ENCODE measurements at regions not wholly inside any gene's neighbourhood (a gene's known extent, or its start where the extent isn't known, plus 50 kb on each side); places are given as distances from the start of the nearest gene placed in this dataset.
A peak's percentile ranks its signal among the peaks of the same experiment; 100 is the strongest.

DNA sequence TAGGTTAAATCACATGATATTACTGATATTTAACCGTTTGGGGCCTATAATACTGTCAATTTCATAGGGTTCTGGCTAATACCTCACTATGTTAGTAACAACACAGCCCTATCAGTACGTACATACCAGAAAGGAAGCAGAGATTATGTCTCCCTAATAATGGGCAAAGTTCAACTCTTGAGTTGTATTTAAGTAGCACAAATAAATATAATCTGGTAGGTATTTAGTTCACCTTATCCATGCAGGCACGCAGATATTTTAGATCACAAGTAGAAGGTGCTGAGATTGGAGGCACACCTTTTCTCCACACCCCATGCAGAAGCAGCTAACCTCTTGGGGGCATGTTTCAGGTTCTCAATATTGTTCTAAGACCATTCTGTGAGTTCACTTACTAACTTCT is 118.9 kb downstream of the IRS1 start:
- DNase-seq (ENCODE audit: low spot score) = no peak

DNA sequence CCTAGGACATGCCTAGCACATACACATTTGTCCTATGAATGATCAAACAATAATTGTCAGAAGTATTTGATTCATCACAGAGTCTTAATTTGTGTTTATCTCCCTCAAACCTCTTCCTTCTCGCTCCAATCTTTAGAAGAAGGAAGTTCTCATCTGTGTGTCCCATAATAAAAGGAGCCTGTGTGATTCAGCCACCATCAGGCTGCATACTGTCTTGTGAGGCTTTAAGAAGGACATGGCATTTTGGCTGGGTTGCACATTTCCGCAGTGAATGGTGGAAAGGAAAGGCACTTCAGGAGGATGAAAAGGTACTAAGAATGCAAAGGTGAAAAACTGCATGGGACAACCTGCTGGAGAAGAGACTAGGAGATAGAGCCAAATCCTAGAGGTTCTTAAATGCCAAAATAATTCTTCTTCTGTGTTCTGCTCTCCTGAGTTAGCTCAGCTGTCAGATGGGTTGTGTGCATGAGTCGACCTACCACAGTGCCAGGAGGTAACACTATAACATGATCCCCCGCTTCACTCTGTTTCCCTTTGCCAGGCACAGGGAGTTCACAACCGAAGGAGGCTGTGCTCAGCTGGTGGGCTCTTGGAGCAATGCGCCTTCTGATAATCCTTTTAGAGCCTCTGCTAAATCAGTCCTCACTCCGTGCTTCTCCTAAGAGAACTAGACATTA is 120.1 kb downstream of the IRS1 start:
- no peak for DNase-seq (ENCODE audit: low spot score)

- no peak for DNase-seq (ENCODE audit: low spot score)
Observed at GRCh38 chr2:226678422-226678821, 121.2 kb downstream of the IRS1 start.

DNA sequence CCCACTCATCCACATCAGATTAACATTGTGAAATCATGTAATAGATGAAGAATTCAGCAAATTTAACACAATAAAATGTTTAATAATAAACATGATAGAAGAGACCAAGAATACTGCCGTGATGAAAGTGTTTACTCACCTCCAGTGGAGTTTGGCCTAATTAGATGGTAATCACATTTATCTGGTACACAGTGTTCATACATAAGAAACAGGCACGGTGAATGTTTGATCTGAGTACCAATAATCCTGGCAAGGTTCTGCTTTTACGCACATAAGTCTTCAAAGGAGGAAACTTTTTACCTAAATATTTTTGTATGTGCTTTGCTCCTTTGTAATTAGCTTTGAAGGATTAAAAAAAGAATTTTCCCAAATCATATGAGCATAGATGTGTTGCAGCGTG is 122.5 kb downstream of the IRS1 start:
- DNase-seq (ENCODE audit: low spot score) = no peak

DNA sequence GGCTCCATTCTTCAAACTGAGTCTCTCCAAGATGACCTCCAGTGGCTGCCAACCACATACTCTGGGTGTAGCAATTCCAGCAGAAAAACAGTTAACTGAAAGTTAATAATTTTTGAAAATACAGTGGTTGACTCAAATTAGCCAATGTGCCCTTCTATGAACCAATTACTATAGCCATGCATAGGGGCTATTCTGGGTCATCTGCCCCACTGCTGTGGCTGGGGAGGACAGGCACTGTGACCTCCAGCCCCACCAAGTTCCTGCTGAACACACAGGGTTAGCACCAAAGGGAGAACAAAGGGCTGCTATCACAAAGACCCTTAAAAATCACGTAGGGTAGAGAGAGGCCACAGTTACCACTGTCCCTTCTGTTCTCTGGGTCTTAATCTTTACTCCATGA is 123.0 kb downstream of the IRS1 start:
- DNase-seq (ENCODE audit: low spot score) = no peak

DNA sequence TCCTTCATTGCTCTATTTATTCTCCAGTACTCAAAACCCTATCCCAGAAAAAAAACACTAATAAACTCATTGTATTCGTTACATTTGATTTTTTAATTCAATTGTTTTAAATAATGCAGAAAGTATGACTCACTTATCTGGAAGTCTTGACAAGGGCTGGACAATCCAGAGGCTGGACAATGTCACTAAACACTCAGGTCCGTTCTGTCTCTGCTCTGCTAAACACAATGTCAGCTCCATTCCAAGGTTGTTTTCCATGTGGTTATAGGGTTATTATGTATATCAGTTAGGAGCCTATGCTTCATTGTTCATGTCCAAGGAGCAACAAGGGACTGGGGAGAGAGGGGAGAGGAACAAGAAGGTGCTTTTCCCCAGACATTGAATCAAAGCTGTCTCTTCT is 125.5 kb downstream of the IRS1 start:
- peak; percentile 34 for DNase-seq (ENCODE audit: low spot score)

- peak; percentile 82 for DNase-seq (ENCODE audit: low spot score)
Observed at GRCh38 chr2:226673314-226673723, 126.3 kb downstream of the IRS1 start.

GRCh38 chr2:226671141-226671676 is 128.4 kb downstream of the IRS1 start:
- DNase-seq (ENCODE audit: low spot score) = no peak

DNA sequence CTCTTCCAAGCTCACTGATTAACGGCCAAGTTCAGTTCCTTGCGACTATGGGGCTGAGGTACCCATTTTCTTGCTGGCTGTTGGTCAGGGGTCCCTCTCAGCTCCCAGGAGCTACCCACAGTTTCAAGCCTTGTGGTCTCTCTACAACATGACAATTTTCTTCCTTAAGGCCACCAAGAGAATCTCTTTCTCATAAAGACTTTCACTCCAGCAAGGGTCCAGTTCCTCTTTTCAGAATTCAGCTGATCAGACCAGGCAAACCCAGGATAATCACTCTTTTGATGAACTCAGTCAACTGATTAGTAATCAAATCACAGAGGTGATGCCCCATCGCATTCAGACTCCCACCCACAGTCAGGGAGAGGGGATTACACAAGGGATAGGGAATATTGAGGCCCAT is 129.7 kb downstream of the IRS1 start:
- DNase-seq (ENCODE audit: low spot score) = no peak

- DNase-seq (ENCODE audit: low spot score) = no peak
Observed at GRCh38 chr2:226669249-226669648, 130.4 kb downstream of the IRS1 start.

- no peak for DNase-seq (ENCODE audit: low spot score)
Observed at GRCh38 chr2:226667736-226668135, 131.9 kb downstream of the IRS1 start.

GRCh38 chr2:226665306-226665831 is 134.3 kb downstream of the IRS1 start:
- DNase-seq (ENCODE audit: low spot score) = no peak

GRCh38 chr2:226664661-226665060 is 135.0 kb downstream of the IRS1 start:
- DNase-seq (ENCODE audit: low spot score) = no peak

- DNase-seq (ENCODE audit: low spot score) = no peak
Observed at GRCh38 chr2:226664140-226664539, 135.5 kb downstream of the IRS1 start.

- peak; percentile 96 for DNase-seq (ENCODE audit: low spot score)
Observed at GRCh38 chr2:226661789-226662545, 137.7 kb downstream of the IRS1 start.

GRCh38 chr2:226660526-226660925 is 139.1 kb downstream of the IRS1 start:
- DNase-seq (ENCODE audit: low spot score) = peak; percentile 81

GRCh38 chr2:226660124-226660523 is 139.5 kb downstream of the IRS1 start:
- DNase-seq (ENCODE audit: low spot score) = no peak

GRCh38 chr2:226659410-226659809 is 140.2 kb downstream of the IRS1 start:
- no peak for DNase-seq (ENCODE audit: low spot score)

- DNase-seq (ENCODE audit: low spot score) = no peak
Observed at GRCh38 chr2:226658555-226658954, 141.1 kb downstream of the IRS1 start.

- no peak for DNase-seq (ENCODE audit: low spot score)
Observed at GRCh38 chr2:226657340-226658053, 142.1 kb downstream of the IRS1 start.

DNA sequence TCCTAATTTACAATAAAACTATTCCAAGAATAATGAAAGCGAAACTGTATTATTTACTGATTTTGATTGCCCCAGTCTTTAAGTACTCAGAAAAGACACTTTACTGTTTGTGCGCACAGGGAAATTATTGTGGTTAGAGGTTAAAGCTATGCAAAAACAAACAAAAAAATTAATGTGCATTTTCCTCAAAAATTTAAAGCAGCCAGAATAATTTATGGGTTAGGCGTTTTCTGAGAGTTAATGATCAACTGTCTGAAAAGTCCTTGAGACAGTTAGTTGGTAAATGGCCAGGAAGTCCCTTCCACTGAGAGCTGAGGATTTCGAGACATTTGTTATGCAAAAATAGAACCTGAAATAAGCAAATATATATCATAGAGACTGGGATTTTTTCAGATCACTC is 143.3 kb downstream of the IRS1 start:
- no peak for DNase-seq (ENCODE audit: low spot score)

GRCh38 chr2:226655871-226656270 is 143.7 kb downstream of the IRS1 start:
- DNase-seq (ENCODE audit: low spot score) = no peak

All from kidney tubule cell (primary cell).